ENCODE measurements at regions not wholly inside any gene's neighbourhood (a gene's known extent, or its start where the extent isn't known, plus 50 kb on each side); places are given as distances from the start of the nearest gene placed in this dataset.

GRCh38 chr17:54771409-54771915 is 129.2 kb upstream of the TOM1L1 start (continued):
- no peak for TF ChIP-seq RB1 (IDR thresholded peaks at IDR 0.05; ENCODE audit: borderline replicate concordance)

DNA sequence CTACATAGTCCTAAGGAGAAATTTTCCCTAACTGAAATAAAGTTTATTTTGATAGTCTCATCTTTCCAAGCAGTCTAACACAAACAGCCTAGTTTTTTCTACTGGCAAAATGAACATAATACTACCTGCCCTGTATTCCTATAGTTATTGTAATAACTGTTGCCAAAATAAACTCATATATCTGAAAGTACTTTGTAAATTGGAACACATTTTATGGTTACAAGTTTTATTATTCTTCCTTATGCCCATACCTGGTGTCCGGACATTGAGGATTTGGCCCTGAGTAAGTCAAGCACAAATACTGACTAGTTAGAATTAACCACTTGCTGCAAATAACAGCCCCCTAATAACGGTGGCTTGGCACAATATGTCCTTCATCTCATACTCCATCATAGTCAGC is 120.4 kb upstream of the TOM1L1 start:
- SMC1A ChIA-PET (ENCODE audit: uncharacterized antibody, unreplicated experiment), result no interaction called here
- CTCF ChIA-PET, result no interaction called here
- no TSS peak for BruUV-seq (replicated peaks)
- Histone ChIP-seq H3K4me3 (no peak overlapping the region), H3K9me3 (replicated peaks; ENCODE audit: control insufficient read depth, insufficient read depth, low read length) (no peaks in the 10 kb centered on the region), H3K27ac (ENCODE audit: control insufficient read depth, insufficient read depth) (no peak overlapping the region), H3K9ac (ENCODE audit: control insufficient read depth, insufficient read depth, low read length) (no peak overlapping the region), H3K4me1 (ENCODE audit: control insufficient read depth, insufficient read depth, low read length) (no peaks in the 10 kb centered on the region), H4K20me1 (ENCODE audit: control insufficient read depth, insufficient read depth) (no peaks in the 10 kb centered on the region), H3K79me2 (ENCODE audit: control insufficient read depth, insufficient read depth, low read length) (no peaks in the 10 kb centered on the region), H3K36me3 (ENCODE audit: control insufficient read depth in 2 of 2, insufficient read depth in 2 of 2, low read length in 1 of 2) (no peaks in the 10 kb centered on the region), H2AFZ (ENCODE audit: control insufficient read depth, low read depth, low read length) (no peak overlapping the region), H3K4me2 (ENCODE audit: control insufficient read depth, insufficient read depth) (no peak overlapping the region), H3K27me3 (replicated peaks in 1 of 2; ENCODE audit: control insufficient read depth in 2 of 2, insufficient read depth in 2 of 2, low read length in 1 of 2) (no peaks in the 10 kb centered on the region)
- DNase-seq (ENCODE audit: low read depth, low spot score) (no peak), FAIRE-seq (no peak), ATAC-seq (no peak)
- in situ Hi-C loops (cut with MboI) (no loop called here), intact Hi-C loops (cut with micrococcal nuclease; ENCODE audit: unreplicated experiment) (no loop called here)
- RAD21 ChIA-PET (ENCODE audit: unreplicated experiment), result no interaction called here
- TF ChIP-seq NR2C2 (IDR thresholded peaks at IDR 0.05; ENCODE audit: borderline replicate concordance, control insufficient read depth, insufficient read length, low read depth) (no peak), STAT1 (conservative IDR thresholded peaks at IDR 0.05) (no peak), ZNF687 (IDR thresholded peaks at IDR 0.05) (no peak), TARDBP (IDR thresholded peaks at IDR 0.05; ENCODE audit: borderline replicate concordance) (no peak), HDGF (IDR thresholded peaks at IDR 0.05) (no peak), IRF4 (IDR thresholded peaks at IDR 0.05; ENCODE audit: low read depth, low read length) (no peak), TBL1XR1 (IDR thresholded peaks at IDR 0.05; ENCODE audit: low read depth, low read length) (no peak), ZNF384 (IDR thresholded peaks at IDR 0.05; ENCODE audit: borderline replicate concordance, low read depth, low read length) (no peak), EED (IDR thresholded peaks at IDR 0.05; ENCODE audit: low read depth) (no peak), MYB (IDR thresholded peaks at IDR 0.05; ENCODE audit: borderline replicate concordance, low read depth, low read length) (no peak), HDAC2 (IDR thresholded peaks at IDR 0.05) (no peak), RUNX3 (IDR thresholded peaks at IDR 0.05; ENCODE audit: low read length) (no peak)
- TF ChIP-seq, protein P1, sequence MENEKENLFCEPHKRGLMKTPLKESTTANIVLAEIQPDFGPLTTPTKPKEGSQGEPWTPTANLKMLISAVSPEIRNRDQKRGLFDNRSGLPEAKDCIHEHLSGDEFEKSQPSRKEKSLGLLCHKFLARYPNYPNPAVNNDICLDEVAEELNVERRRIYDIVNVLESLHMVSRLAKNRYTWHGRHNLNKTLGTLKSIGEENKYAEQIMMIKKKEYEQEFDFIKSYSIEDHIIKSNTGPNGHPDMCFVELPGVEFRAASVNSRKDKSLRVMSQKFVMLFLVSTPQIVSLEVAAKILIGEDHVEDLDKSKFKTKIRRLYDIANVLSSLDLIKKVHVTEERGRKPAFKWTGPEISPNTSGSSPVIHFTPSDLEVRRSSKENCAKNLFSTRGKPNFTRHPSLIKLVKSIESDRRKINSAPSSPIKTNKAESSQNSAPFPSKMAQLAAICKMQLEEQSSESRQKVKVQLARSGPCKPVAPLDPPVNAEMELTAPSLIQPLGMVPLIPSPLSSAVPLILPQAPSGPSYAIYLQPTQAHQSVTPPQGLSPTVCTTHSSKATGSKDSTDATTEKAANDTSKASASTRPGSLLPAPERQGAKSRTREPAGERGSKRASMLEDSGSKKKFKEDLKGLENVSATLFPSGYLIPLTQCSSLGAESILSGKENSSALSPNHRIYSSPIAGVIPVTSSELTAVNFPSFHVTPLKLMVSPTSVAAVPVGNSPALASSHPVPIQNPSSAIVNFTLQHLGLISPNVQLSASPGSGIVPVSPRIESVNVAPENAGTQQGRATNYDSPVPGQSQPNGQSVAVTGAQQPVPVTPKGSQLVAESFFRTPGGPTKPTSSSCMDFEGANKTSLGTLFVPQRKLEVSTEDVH (IDR thresholded peaks at IDR 0.05; ENCODE audit: low read depth, partially characterized antibody), result no peak
- TF ChIP-seq, protein P2, sequence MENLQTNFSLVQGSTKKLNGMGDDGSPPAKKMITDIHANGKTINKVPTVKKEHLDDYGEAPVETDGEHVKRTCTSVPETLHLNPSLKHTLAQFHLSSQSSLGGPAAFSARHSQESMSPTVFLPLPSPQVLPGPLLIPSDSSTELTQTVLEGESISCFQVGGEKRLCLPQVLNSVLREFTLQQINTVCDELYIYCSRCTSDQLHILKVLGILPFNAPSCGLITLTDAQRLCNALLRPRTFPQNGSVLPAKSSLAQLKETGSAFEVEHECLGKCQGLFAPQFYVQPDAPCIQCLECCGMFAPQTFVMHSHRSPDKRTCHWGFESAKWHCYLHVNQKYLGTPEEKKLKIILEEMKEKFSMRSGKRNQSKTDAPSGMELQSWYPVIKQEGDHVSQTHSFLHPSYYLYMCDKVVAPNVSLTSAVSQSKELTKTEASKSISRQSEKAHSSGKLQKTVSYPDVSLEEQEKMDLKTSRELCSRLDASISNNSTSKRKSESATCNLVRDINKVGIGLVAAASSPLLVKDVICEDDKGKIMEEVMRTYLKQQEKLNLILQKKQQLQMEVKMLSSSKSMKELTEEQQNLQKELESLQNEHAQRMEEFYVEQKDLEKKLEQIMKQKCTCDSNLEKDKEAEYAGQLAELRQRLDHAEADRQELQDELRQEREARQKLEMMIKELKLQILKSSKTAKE (IDR thresholded peaks at IDR 0.05; ENCODE audit: low read depth, poor library complexity, severe bottlenecking), result no peak
- POLR2A ChIA-PET, result no interaction called here
- WGBS (ENCODE audit: insufficient coverage, insufficient replicate concordance, low lambda C conversion rate, missing lambda C conversion rate), result 3% methylated on average over 2 of the region's 2 CpGs

Data from GM12878 (cell line).